Mammary epithelial cell (primary cell): ENCODE measurements at regions not wholly inside any gene's neighbourhood (a gene's known extent, or its start where the extent isn't known, plus 50 kb on each side); places are given as distances from the start of the nearest gene placed in this dataset.

Experiments used
- EZH2 ChIP-seq: IDR thresholded peaks from 2 replicates; pipeline ENCODE4 v1.6.1; 2012; ENCODE audit warnings: low read length, inconsistent platforms, borderline replicate concordance
- TF ChIP-seq, protein P1 (sequence below), 2 donors: IDR thresholded peaks in 1 of 2; conservative IDR thresholded peaks in 1 of 2; 2 replicates each; pipeline ENCODE4 v1.5.1; 2011 to 2012; ENCODE audit warnings: inconsistent platforms in 2 of 2, low read length in 2 of 2, mild to moderate bottlenecking in 2 of 2, control low read depth in 1 of 2, low read depth in 1 of 2; ENCODE audit not compliant: insufficient read depth in 1 of 2; ENCODE audit errors: extremely low read depth in 1 of 2

DNA sequence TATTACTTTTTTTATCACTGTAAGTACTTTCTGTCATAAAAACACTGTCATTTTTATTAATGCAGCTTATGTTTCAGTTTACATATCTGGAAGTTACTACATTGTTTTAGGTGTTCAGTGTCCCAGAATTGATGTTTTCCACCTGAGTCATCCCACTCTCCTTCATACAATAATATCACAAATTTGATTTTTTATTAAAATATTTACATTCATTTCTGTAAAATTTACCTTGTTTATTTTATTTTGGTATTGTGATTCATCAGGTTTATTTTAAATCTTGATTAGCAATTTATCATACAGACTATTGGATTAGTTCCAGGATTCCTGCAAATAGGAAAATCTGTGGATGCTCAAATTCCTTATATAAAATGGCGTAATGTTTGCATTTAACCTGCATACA is 1662.9 kb downstream of the SUCLG1 start:
- TF ChIP-seq, protein P1, sequence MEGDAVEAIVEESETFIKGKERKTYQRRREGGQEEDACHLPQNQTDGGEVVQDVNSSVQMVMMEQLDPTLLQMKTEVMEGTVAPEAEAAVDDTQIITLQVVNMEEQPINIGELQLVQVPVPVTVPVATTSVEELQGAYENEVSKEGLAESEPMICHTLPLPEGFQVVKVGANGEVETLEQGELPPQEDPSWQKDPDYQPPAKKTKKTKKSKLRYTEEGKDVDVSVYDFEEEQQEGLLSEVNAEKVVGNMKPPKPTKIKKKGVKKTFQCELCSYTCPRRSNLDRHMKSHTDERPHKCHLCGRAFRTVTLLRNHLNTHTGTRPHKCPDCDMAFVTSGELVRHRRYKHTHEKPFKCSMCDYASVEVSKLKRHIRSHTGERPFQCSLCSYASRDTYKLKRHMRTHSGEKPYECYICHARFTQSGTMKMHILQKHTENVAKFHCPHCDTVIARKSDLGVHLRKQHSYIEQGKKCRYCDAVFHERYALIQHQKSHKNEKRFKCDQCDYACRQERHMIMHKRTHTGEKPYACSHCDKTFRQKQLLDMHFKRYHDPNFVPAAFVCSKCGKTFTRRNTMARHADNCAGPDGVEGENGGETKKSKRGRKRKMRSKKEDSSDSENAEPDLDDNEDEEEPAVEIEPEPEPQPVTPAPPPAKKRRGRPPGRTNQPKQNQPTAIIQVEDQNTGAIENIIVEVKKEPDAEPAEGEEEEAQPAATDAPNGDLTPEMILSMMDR (conservative IDR thresholded peaks at IDR 0.05 in 1 of 2, IDR thresholded peaks at IDR 0.05 in 1 of 2; ENCODE audit: extremely low read depth in 1 of 2, insufficient read depth in 1 of 2, low read depth in 1 of 2, low read length in 2 of 2), result no peak
- TF ChIP-seq EZH2, result no peak
